ENCODE measurements at regions not wholly inside any gene's neighbourhood (a gene's known extent, or its start where the extent isn't known, plus 50 kb on each side); places are given as distances from the start of the nearest gene placed in this dataset.
"Not testable (repeated sequence)": the region's sequence is repeated elsewhere in the genome, so short reads cannot be mapped to it uniquely, and the experiment has no call there.

- DNase-seq (ENCODE audit: low read depth), result no peak
These were observed 131.9 kb downstream of the MRPL36 start for GRCh38 chr5:1667648-1668140.

GRCh38 chr5:1666812-1667588 is 132.6 kb downstream of the MRPL36 start:
- DNase-seq (ENCODE audit: low read depth), result peak; percentile 63

- no peak for DNase-seq (ENCODE audit: low read depth)
These were observed 133.4 kb downstream of the MRPL36 start for GRCh38 chr5:1666221-1666620.

- DNase-seq (ENCODE audit: low read depth), result no peak
These were observed 133.8 kb downstream of the MRPL36 start for GRCh38 chr5:1665803-1666202.

GRCh38 chr5:1665231-1665630 is 134.4 kb downstream of the MRPL36 start:
- DNase-seq (ENCODE audit: low read depth), result no peak

- DNase-seq (ENCODE audit: low read depth), result no peak
These were observed 136.5 kb downstream of the MRPL36 start for GRCh38 chr5:1663186-1663585.

GRCh38 chr5:1662559-1663085 is 137.0 kb downstream of the MRPL36 start:
- DNase-seq (ENCODE audit: low read depth), result no peak

GRCh38 chr5:1661831-1662558 is 137.6 kb downstream of the MRPL36 start:
- no peak for DNase-seq (ENCODE audit: low read depth)

- DNase-seq (ENCODE audit: low read depth), result no peak
These were observed 137.6 kb upstream of the LPCAT1 start for GRCh38 chr5:1661311-1661710.

- no peak for DNase-seq (ENCODE audit: low read depth)
These were observed 136.8 kb upstream of the LPCAT1 start for GRCh38 chr5:1660511-1660910.

- no peak for DNase-seq (ENCODE audit: low read depth)
These were observed 136.2 kb upstream of the LPCAT1 start for GRCh38 chr5:1660001-1660400.

GRCh38 chr5:1659100-1659981 is 135.6 kb upstream of the LPCAT1 start:
- no peak for DNase-seq (ENCODE audit: low read depth)

GRCh38 chr5:1658665-1659064 is 134.9 kb upstream of the LPCAT1 start:
- no peak for DNase-seq (ENCODE audit: low read depth)

- DNase-seq (ENCODE audit: low read depth), result no peak
These were observed 133.5 kb upstream of the LPCAT1 start for GRCh38 chr5:1657161-1657741.

- no peak for DNase-seq (ENCODE audit: low read depth)
These were observed 132.7 kb upstream of the LPCAT1 start for GRCh38 chr5:1656271-1656975.

- no peak for DNase-seq (ENCODE audit: low read depth)
These were observed 131.9 kb upstream of the LPCAT1 start for GRCh38 chr5:1655496-1656270.

GRCh38 chr5:1654786-1655495 is 131.2 kb upstream of the LPCAT1 start:
- no peak for DNase-seq (ENCODE audit: low read depth)

GRCh38 chr5:1653698-1654651 is 130.2 kb upstream of the LPCAT1 start:
- not testable (repeated sequence) for DNase-seq (ENCODE audit: low read depth)
